Endothelial cell of umbilical vein (primary cell): ENCODE measurements at regions not wholly inside any gene's neighbourhood (a gene's known extent, or its start where the extent isn't known, plus 50 kb on each side); places are given as distances from the start of the nearest gene placed in this dataset.

ENCODE experiments used
- CTCF ChIP-seq, 2 donors: IDR thresholded peaks; 1 replicate in 1 of 2; 2 replicates in 1 of 2; pipeline ENCODE4 v1.5.1; 2011; ENCODE audit warnings: low read length in 2 of 2, mild to moderate bottlenecking in 2 of 2, moderate library complexity in 2 of 2, control low read depth in 1 of 2, inconsistent platforms in 1 of 2, low read depth in 1 of 2; ENCODE audit not compliant: insufficient read depth in 1 of 2; ENCODE audit errors: extremely low read depth in 1 of 2
- EZH2 ChIP-seq: IDR thresholded peaks from 2 replicates; pipeline ENCODE4 v1.6.1; 2012; ENCODE audit warnings: borderline replicate concordance, low read depth, mild to moderate bottlenecking, moderate library complexity, low read length, inconsistent platforms; ENCODE audit not compliant: severe bottlenecking
- FOS ChIP-seq: IDR thresholded peaks from 2 replicates; pipeline ENCODE4 v1.6.1; 2011; ENCODE audit warnings: mild to moderate bottlenecking, low read length, moderate library complexity, borderline replicate concordance; ENCODE audit not compliant: insufficient read depth
- JUN ChIP-seq: IDR thresholded peaks from 2 replicates; pipeline ENCODE4 v1.6.1; 2011; ENCODE audit warnings: borderline replicate concordance, low read depth; ENCODE audit not compliant: insufficient read length, insufficient read depth
- MAX ChIP-seq: IDR thresholded peaks from 2 replicates; pipeline ENCODE4 v1.6.1; 2011; ENCODE audit not compliant: insufficient read depth, insufficient read length
- MYC ChIP-seq: IDR thresholded peaks from one replicate; pipeline ENCODE4 v1.6.1; 2011; ENCODE audit warnings: mild to moderate bottlenecking, low read depth, low read length
- POLR2A ChIP-seq: IDR thresholded peaks from 2 replicates; pipeline ENCODE4 v1.6.1; 2012; ENCODE audit warnings: low read depth, mild to moderate bottlenecking, control low read depth, low read length
- POLR2AphosphoS5 ChIP-seq: IDR thresholded peaks from 2 replicates; pipeline ENCODE4 v1.6.1; 2012; ENCODE audit warnings: low read depth, mild to moderate bottlenecking, control low read depth, low read length, moderate library complexity; ENCODE audit not compliant: insufficient read depth

DNA sequence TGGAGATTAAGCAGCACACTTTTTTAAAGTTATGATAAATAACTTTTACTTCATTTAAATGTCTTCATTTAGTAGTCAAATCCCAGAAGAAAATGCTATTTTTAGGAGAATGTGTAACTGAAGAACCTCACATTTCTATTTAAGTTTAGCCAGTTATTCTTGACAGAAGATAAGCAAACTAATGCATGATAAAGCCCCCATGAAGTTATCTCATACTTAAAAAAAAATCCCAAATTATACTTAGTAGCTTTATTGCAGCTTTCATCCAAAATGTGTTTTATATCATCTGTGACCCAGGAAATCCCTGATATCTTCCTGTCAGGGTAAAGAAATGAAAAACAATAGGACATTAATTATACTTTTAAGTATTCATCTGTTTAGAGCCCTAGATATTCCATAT, 124.8 kb upstream of the SYT6 start:
- no peak for TF ChIP-seq EZH2
- no peak for TF ChIP-seq POLR2A
- no peak for TF ChIP-seq CTCF (IDR thresholded peaks at IDR 0.05; ENCODE audit: extremely low read depth in 1 of 2, insufficient read depth in 1 of 2, low read depth in 1 of 2, low read length in 2 of 2)
- TF ChIP-seq MYC: no peak
- TF ChIP-seq MAX: no peak
- no peak for TF ChIP-seq POLR2AphosphoS5
- TF ChIP-seq FOS: no peak
- no peak for TF ChIP-seq JUN
